WTC11 (cell line): ENCODE measurements at regions not wholly inside any gene's neighbourhood (a gene's known extent, or its start where the extent isn't known, plus 50 kb on each side); places are given as distances from the start of the nearest gene placed in this dataset.

Experiments
- ATAC-seq: fragments of 200-7000 bp; cut with Tn5 transposase; 2 replicates; pipeline ENCODE4 v1.10.0; 2021; ENCODE audit warnings: mild to moderate bottlenecking, moderate library complexity
- CTCF ChIA-PET: fragments of 300-600 bp; sonication (Branson Sonifier 250); formaldehyde crosslinking; loops from one replicate; lab custom pipeline; 2021; ENCODE audit warnings: antibody characterized with exemption; lab: Charles Lee
- POLR2A ChIA-PET: fragments of 350-600 bp; sonication (Branson Sonifier 250); formaldehyde crosslinking; loops from one replicate; lab custom pipeline; 2021; ENCODE audit warnings: antibody characterized with exemption; lab: Charles Lee
- DNase-seq: peaks from one replicate; pipeline ENCODE4 v3.0.0; 2021; ENCODE audit warnings: low spot score
- H3K27ac Mint-ChIP-seq: 2 replicates; pipeline ENCODE4 v1.8.0; 2021; ENCODE audit warnings: mixed read lengths
- H3K27me3 Mint-ChIP-seq: 2 replicates; pipeline ENCODE4 v1.8.0; 2021; ENCODE audit warnings: low read depth, mild to moderate bottlenecking, moderate library complexity, mixed read lengths
- H3K36me3 Mint-ChIP-seq: 2 replicates; pipeline ENCODE4 v1.8.0; 2021; ENCODE audit warnings: mixed read lengths
- H3K4me1 Mint-ChIP-seq: 2 replicates; pipeline ENCODE4 v1.8.0; 2022; ENCODE audit warnings: mixed read lengths
- H3K4me3 Mint-ChIP-seq: 2 replicates; pipeline ENCODE4 v1.8.0; 2021; ENCODE audit warnings: mild to moderate bottlenecking, moderate library complexity, mixed read lengths
- H3K9me3 Mint-ChIP-seq: 2 replicates; pipeline ENCODE4 v1.8.0; 2021; ENCODE audit warnings: mixed read lengths
- ARID4B ChIP-seq: sonication (generic); formaldehyde crosslinking; IDR thresholded peaks from 2 replicates; pipeline ENCODE4 v1.8.0; 2023; ENCODE audit warnings: missing genetic modification reagents, mild to moderate bottlenecking, borderline replicate concordance
- ATF6 ChIP-seq: sonication (generic); formaldehyde crosslinking; IDR thresholded peaks from 2 replicates; pipeline ENCODE4 v1.8.1; 2023; ENCODE audit warnings: mild to moderate bottlenecking, missing genetic modification reagents
- CREB1 ChIP-seq: sonication (generic); formaldehyde crosslinking; IDR thresholded peaks from 2 replicates; pipeline ENCODE4 v1.8.0; 2023; ENCODE audit warnings: mild to moderate bottlenecking, missing genetic modification reagents
- CTCF ChIP-seq: fragments of 200-600 bp; IDR thresholded peaks from 2 replicates; pipeline ENCODE4 v1.8.0; 2022; ENCODE audit warnings: antibody characterized with exemption
- FOXP1 ChIP-seq: sonication (generic); formaldehyde crosslinking; IDR thresholded peaks from 2 replicates; pipeline ENCODE4 v1.8.0; 2022; ENCODE audit warnings: missing genetic modification reagents, mild to moderate bottlenecking, moderate library complexity, borderline replicate concordance
- FOXP4 ChIP-seq: sonication (generic); formaldehyde crosslinking; IDR thresholded peaks from 2 replicates; pipeline ENCODE4 v1.8.0; 2022; ENCODE audit warnings: mild to moderate bottlenecking, missing genetic modification reagents
- GABPB1 ChIP-seq: sonication (generic); formaldehyde crosslinking; IDR thresholded peaks from 2 replicates; pipeline ENCODE4 v1.8.1; 2023; ENCODE audit warnings: mild to moderate bottlenecking, missing genetic modification reagents
- GTF2I ChIP-seq: fragments of 250-450 bp; sonication (Bioruptor Pico); conservative IDR thresholded peaks from 2 replicates; pipeline ENCODE4 v1.4.0; 2021; ENCODE audit warnings: mild to moderate bottlenecking
- HMGXB4 ChIP-seq: sonication (generic); formaldehyde crosslinking; IDR thresholded peaks from 2 replicates; pipeline ENCODE4 v1.8.1; 2023; ENCODE audit warnings: mild to moderate bottlenecking, moderate library complexity, missing genetic modification reagents
- IRF2 ChIP-seq: sonication (generic); formaldehyde crosslinking; IDR thresholded peaks from 2 replicates; pipeline ENCODE4 v1.8.0; 2022; ENCODE audit warnings: low read depth, missing genetic modification reagents, borderline replicate concordance
- JAZF1 ChIP-seq: fragments of 250-450 bp; sonication (Bioruptor Pico); IDR thresholded peaks from 2 replicates; pipeline ENCODE4 v1.9.0; 2021; ENCODE audit warnings: moderate library complexity, mild to moderate bottlenecking, inconsistent platforms
- MAX ChIP-seq: sonication (generic); formaldehyde crosslinking; IDR thresholded peaks from 2 replicates; pipeline ENCODE4 v1.8.0; 2022; ENCODE audit warnings: mild to moderate bottlenecking, missing genetic modification reagents
- NFE2L1 ChIP-seq: sonication (generic); formaldehyde crosslinking; IDR thresholded peaks from 2 replicates; pipeline ENCODE4 v1.8.1; 2023; ENCODE audit warnings: missing genetic modification reagents
- PREB ChIP-seq: sonication (generic); formaldehyde crosslinking; IDR thresholded peaks from 2 replicates; pipeline ENCODE4 v1.8.1; 2022; ENCODE audit warnings: mild to moderate bottlenecking, missing genetic modification reagents, moderate library complexity, borderline replicate concordance
- SMAD3 ChIP-seq: sonication (generic); formaldehyde crosslinking; IDR thresholded peaks from 2 replicates; pipeline ENCODE4 v1.8.0; 2022; ENCODE audit warnings: missing genetic modification reagents, mild to moderate bottlenecking, borderline replicate concordance
- TEAD1 ChIP-seq: sonication (generic); formaldehyde crosslinking; IDR thresholded peaks from 2 replicates; pipeline ENCODE4 v1.8.0; 2022; ENCODE audit warnings: mild to moderate bottlenecking, missing genetic modification reagents
- USF2 ChIP-seq: sonication (generic); formaldehyde crosslinking; IDR thresholded peaks from 2 replicates; pipeline ENCODE4 v1.8.1; 2023; ENCODE audit warnings: mild to moderate bottlenecking, missing genetic modification reagents, moderate library complexity
- ZNF416 ChIP-seq: fragments of 250-450 bp; sonication (Bioruptor Pico); IDR thresholded peaks from 2 replicates; pipeline ENCODE4 v1.9.0; 2021; ENCODE audit warnings: mild to moderate bottlenecking, inconsistent platforms
- ZNF671 ChIP-seq: fragments of 250-450 bp; sonication (Bioruptor Pico); IDR thresholded peaks from 2 replicates; pipeline ENCODE4 v1.8.0; 2021; ENCODE audit warnings: mild to moderate bottlenecking

- ChIA-PET CTCF (no interaction called here), POLR2A (no interaction called here)
- H3K4me1 Mint-ChIP-seq = no peaks in the 10 kb centered on the region
- H3K27ac Mint-ChIP-seq = no peak overlapping the region
- H3K4me3 Mint-ChIP-seq = no peak overlapping the region
- TF ChIP-seq MAX = no peak
- no peak for TF ChIP-seq GTF2I (CRISPR knock-in tag)
- TF ChIP-seq FOXP4 (CRISPR knock-in tag) = no peak
- TF ChIP-seq ARID4B = no peak
- TF ChIP-seq JAZF1 (CRISPR knock-in tag) = no peak
- TF ChIP-seq IRF2 (CRISPR knock-in tag) = no peak
- TF ChIP-seq HMGXB4 (CRISPR knock-in tag) = no peak
- TF ChIP-seq NFE2L1 (CRISPR knock-in tag) = no peak
- TF ChIP-seq SMAD3 (CRISPR knock-in tag) = no peak
- no peak for TF ChIP-seq ZNF416 (CRISPR knock-in tag)
- no peak for TF ChIP-seq CREB1 (CRISPR knock-in tag)
- TF ChIP-seq PREB (CRISPR knock-in tag) = no peak
- no peak for TF ChIP-seq FOXP1 (CRISPR knock-in tag)
- no peak for TF ChIP-seq ATF6 (CRISPR knock-in tag)
- TF ChIP-seq TEAD1 (CRISPR knock-in tag) = no peak
- TF ChIP-seq USF2 (CRISPR knock-in tag) = no peak
- TF ChIP-seq CTCF = no peak
- no peak for TF ChIP-seq GABPB1 (CRISPR knock-in tag)
- no peak for TF ChIP-seq ZNF671
- peaks cover 5% of the 10 kb centered on the region for H3K9me3 Mint-ChIP-seq
- DNase-seq (no peak), ATAC-seq (no peak)
- no peaks in the 10 kb centered on the region for H3K27me3 Mint-ChIP-seq
- 0 out of 2 replicates have a peak, but pooled peaks cover 4% of the 10 kb centered on the region for H3K36me3 Mint-ChIP-seq
These were observed 695.8 kb upstream of the EYS start for GRCh38 chr6:66402873-66403272.
